NCI-H446 treated with DMSO at 0.1 percent for 48 hours (cell line): ENCODE measurements at regions not wholly inside any gene's neighbourhood (a gene's known extent, or its start where the extent isn't known, plus 50 kb on each side); places are given as distances from the start of the nearest gene placed in this dataset.
A peak's percentile ranks its signal among the peaks of the same experiment; 100 is the strongest.

Experiments used
- DNase-seq: peaks from one replicate; lab custom pipeline; 2025; lab: John Stamatoyannopoulos, UW

DNA sequence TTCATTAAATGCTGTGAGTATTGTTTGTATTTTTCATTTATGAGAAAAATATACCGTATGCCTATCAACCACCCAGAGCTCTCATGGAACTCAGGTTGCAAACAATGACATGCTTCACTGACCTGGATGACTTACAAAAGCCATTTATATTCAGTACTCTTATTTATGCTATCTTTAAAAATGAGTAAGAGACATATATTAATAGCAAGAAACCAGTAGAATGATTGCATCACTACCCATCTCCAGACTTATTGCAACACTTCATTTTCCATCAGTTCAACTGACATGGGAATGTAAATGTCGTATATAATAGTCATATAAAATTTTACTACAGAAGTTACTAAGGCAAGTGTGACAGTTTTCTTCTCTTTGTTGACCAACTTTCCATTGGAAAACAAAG is 69.1 kb downstream of the OTP start:
- DNase-seq = no peak

DNA sequence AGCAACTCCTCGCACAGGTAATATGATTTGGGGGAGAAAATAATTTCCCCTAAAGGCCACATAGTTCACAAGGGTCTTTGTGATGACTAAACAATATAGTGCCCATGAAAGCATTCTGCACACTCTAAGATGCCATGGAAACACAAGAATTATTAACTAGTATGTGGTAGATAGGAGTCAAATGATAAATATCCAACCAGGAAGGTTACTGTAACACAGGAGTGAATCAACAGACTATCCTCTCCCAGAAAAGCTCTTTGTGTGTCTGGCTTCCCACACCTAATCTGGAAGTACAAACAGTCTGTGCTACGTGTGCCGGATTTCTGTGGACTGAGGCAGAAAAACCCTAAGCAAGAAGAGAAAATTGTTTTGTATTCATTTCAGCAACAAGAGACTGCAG is 70.0 kb downstream of the OTP start:
- no peak for DNase-seq

DNA sequence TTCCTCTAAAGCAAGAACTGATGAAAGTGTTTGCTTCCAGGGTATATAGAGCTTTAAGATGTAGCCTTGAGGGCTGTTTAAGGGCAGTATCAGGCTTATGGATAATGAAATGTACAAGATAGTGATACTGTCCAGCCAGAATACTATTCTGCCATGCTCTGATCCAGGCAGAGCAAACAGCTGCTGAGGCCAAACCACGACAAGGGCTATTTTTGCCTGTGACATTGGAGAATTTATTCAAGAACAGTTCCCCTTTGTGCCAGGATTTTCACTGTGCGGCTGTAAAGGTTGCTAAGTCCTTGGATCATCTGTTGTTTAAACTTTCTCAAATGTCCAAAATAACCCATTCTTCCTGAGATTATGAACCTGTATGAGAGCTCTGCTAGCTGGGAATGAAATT is 70.4 kb downstream of the OTP start:
- DNase-seq = no peak

DNA sequence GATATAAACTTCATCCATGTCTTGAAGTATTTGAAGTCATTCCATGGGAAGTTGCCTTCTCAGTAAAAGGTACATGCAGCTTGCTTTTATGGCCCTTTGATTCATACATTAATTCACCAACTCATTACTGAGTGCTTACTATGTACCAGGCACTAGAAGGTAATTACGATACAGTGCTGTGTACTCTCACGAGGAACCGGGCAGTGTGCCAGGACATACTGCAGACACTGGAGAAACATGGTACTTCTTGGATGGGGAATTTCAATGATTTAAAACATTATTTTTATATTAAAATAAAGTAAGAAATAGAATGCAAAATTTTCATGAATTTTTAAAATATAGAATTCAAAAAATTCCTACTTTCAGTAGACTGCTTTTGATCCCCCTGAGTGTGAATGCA is 71.4 kb upstream of the WDR41 start:
- DNase-seq = no peak

DNA sequence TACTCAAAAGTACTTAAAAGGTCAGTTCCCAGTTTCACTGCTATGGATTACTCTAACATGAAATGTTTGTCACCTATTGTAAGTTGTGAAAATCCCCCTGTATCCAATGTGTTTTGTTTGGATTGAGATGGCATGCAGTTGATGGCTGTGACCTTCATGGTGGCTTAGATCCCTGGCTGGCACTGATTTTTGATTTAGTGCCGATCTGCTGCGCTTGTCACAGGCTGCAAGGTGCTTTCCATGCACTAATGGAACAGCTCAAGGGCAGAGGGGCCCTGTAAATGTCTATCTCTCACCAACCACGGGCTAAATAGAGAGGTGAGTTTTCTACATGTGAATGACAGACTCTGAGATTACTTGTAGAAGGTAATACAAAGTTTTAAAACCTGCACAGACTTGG is 69.8 kb upstream of the WDR41 start:
- DNase-seq = no peak

DNA sequence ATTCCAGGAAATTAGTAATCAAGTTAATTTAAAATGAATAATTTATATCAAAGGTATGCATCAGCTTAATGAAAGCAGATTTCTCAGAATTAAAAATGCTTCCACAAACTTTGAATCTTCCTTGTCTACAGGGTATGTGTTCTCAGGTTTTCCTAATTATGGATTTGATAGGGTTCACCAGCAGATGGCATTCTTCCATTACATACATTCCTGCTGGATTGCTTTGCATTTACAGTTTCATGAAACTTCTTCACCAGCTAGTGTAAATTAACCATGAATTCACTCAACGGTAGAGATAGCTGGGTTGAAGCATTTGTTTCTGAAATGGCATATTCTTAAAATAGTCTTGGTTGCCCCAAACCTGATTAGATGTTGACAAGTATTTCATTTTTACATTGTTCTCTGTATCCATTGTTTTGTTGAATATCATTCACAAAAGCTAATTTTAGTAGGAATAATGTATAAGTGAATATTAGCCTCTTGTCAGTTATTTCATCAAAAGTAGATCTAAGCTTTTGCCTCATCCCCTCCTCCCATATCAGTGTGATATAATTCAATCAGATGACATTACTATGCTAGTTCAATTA is 68.7 kb upstream of the WDR41 start:
- peak; percentile 5 for DNase-seq

DNA sequence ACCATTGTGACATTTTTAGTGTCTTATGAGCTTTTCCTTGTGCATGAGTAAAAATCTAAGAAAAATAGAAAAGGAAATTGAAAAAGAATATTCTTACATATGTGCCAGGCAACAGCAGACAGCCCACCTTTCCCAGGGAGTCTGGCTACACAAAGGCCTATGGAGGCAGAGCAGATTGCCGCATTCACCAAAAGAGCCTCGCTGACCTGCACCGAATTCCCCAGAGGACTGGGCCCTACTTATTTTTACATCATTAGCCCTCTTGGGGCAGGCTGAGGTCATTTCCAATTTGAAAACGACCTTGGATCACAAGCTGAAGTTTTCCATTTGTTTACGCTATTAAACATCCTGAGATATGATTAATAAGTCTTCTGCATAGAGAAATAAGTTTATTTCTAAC is 66.2 kb upstream of the WDR41 start:
- no peak for DNase-seq

DNA sequence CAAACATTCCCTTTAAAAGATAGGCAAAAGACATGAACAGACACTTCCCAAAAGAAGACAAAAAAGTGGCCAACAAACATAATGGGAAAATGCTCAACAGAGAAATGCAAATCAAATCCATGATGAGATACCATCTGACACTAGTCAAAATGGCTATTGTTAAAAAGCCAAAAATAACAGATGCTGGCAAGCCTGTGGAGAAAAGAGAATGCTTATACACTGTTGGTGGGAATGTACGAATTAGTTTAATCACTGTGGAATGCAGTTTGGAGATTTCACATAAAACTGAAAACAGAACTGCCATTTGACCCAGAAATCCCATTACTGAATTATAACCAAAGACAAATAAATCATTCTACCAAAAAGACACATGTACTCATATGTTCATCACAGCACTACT is 58.3 kb upstream of the WDR41 start:
- no peak for DNase-seq

DNA sequence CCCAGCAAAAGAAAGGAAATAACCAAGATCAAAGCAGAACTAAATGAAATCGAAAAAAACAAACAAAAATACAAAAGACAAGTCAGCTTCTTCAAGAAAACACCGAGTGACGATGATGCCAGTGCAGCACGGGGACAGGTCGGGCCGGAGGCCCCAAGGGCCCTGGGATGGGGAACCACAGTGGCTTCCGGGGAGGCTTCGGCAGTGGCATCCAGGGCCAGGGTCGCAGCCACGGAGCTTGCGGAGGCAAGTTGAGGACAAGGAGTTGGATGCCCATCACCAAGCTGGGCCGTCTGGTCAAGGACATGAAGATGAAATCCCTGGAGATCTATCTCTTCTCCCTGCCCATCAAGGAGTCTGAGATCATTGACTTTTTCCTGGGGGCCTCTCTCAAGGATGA is 53.2 kb upstream of the WDR41 start:
- DNase-seq = no peak
